Lung (tissue), 11 donors: ENCODE measurements at regions not wholly inside any gene's neighbourhood (a gene's known extent, or its start where the extent isn't known, plus 50 kb on each side); places are given as distances from the start of the nearest gene placed in this dataset.

Source experiments
- ATAC-seq: fragments of 200-7000 bp; cut with Tn5 transposase; one replicate; pipeline ENCODE4 v1.9.1; 2020; ENCODE audit warnings: moderate number of reproducible peaks; ENCODE audit not compliant: insufficient read depth, low FRiP score
- DNase-seq, 3 donors: peaks; one replicate each; pipeline ENCODE4 v3.0.0-alpha.2; 2013 to 2017
- H3K27ac ChIP-seq, 2 donors: one replicate each; pipeline ENCODE4 v1.5.1; 2013; ENCODE audit warnings: mild to moderate bottlenecking in 2 of 2, moderate library complexity in 2 of 2, control low read depth in 1 of 2, inconsistent platforms in 1 of 2, low read depth in 1 of 2, low read length in 1 of 2
- H3K27me3 ChIP-seq, 3 donors: one replicate each; pipeline ENCODE4 v1.5.1; 2013; ENCODE audit warnings: low read length in 2 of 3; ENCODE audit not compliant: control insufficient read depth in 3 of 3, insufficient read depth in 3 of 3
- H3K36me3 ChIP-seq, 4 donors: one replicate each; pipeline ENCODE4 v1.5.1; 2013; ENCODE audit warnings: low read length in 4 of 4, mild to moderate bottlenecking in 1 of 4, moderate library complexity in 1 of 4; ENCODE audit not compliant: control insufficient read depth in 4 of 4, insufficient read depth in 4 of 4
- H3K4me1 ChIP-seq, 5 donors: one replicate each; pipeline ENCODE4 v1.5.1; 2013; ENCODE audit warnings: low read length in 5 of 5, mild to moderate bottlenecking in 2 of 5, moderate library complexity in 1 of 5; ENCODE audit not compliant: control insufficient read depth in 5 of 5, insufficient read depth in 5 of 5
- H3K4me3 ChIP-seq: one replicate; pipeline ENCODE4 v1.5.1; 2013; ENCODE audit warnings: mild to moderate bottlenecking, control low read depth, moderate library complexity
- H3K9ac ChIP-seq, 2 donors: one replicate each; pipeline ENCODE4 v1.5.1; 2013; ENCODE audit warnings: low read length in 2 of 2, control low read depth in 1 of 2; ENCODE audit not compliant: insufficient read depth in 1 of 2
- H3K9me3 ChIP-seq, 4 donors: one replicate each; pipeline ENCODE4 v1.5.1; 2013; ENCODE audit warnings: low read length in 3 of 4, mild to moderate bottlenecking in 1 of 4, moderate library complexity in 1 of 4; ENCODE audit not compliant: control insufficient read depth in 4 of 4, insufficient read depth in 3 of 4
- WGBS, 2 donors: extraction: QIAGEN DNeasy Blood & Tissue Kit; methylation state at CpG; one replicate each; pipeline ENCODE4 v1.1.7; 2013; 5-methylcytosine and 5-hydroxymethylcytosine counted together
- TF ChIP-seq, protein P1 (sequence below): IDR thresholded peaks from 2 replicates; pipeline ENCODE4 v1.5.1; 2012; ENCODE audit warnings: mild to moderate bottlenecking; ENCODE audit errors: control extremely low read depth, extremely low read depth
- donor health status: control.
- donor health status: control.
- donor health status: Bipolar disorder and iron deficiency.
- donor health status: healthy.
- donor health status: DM: yes; HTN: yes; CAD: no.

DNA sequence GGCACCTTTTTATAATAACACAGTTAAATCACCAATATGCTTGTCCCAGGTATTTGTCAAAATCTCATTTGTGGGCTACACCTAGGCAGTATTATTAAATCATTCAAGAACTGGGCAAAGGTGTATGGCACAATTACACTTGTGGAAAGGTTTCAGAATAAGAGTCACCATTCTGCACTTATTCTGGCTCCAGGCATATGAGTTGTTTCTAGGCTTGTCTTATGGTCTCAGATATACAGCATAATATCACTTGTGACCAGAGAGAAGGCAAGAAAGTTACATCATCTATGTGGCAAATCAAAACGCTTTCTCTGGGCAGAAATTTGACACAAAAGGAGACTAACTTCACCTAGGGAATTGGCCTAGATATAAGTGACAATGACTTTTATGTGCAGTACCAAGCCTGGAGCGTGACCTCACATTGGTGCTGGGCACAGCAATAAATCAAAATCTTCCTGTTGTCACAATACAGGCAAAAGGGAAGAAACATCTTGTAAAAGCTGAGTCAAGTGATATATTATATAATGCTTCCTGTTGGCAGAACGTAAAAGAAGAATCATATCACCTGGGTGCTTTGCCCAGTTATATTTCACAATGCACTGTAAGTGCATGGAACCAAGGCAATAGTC, 959.9 kb upstream of the AMELY start:
- H3K4me1 ChIP-seq: no peaks in the 10 kb centered on the region
- no peaks in the 10 kb centered on the region for H3K36me3 ChIP-seq
- no peak overlapping the region for H3K9ac ChIP-seq
- H3K9me3 ChIP-seq: no peaks in the 10 kb centered on the region
- H3K27me3 ChIP-seq: no peaks in the 10 kb centered on the region
- no peak overlapping the region for H3K4me3 ChIP-seq
- TF ChIP-seq, protein P1, sequence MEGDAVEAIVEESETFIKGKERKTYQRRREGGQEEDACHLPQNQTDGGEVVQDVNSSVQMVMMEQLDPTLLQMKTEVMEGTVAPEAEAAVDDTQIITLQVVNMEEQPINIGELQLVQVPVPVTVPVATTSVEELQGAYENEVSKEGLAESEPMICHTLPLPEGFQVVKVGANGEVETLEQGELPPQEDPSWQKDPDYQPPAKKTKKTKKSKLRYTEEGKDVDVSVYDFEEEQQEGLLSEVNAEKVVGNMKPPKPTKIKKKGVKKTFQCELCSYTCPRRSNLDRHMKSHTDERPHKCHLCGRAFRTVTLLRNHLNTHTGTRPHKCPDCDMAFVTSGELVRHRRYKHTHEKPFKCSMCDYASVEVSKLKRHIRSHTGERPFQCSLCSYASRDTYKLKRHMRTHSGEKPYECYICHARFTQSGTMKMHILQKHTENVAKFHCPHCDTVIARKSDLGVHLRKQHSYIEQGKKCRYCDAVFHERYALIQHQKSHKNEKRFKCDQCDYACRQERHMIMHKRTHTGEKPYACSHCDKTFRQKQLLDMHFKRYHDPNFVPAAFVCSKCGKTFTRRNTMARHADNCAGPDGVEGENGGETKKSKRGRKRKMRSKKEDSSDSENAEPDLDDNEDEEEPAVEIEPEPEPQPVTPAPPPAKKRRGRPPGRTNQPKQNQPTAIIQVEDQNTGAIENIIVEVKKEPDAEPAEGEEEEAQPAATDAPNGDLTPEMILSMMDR: no peak
- no peak for ATAC-seq
- DNase-seq: no peak
- H3K27ac ChIP-seq: no peak overlapping the region
- 36% methylated on average over 3 of the region's 3 CpGs; no CpG with 5 or more reads in 1 of the 2 donors for WGBS, 2 donors

DNA sequence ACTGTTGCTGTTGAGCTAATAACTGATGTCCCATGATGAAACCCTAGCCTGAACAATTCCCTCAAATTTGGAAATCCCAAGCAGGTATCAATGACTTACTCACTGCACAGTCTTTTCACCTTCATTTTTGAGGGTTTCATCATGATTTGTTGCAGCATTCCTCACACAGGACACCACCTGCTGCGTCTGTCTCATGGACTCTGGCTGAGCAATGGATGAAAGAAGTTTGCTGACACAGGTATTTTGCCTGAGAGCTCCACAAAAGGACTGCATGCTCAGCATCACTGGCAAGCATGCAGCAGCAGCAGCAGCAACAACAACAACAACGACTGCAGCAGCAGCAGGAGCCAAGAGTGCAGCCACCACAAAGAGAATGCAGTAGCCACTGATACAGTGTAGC, 955.4 kb upstream of the AMELY start:
- H3K36me3 ChIP-seq: no peaks in the 10 kb centered on the region
- no peaks in the 10 kb centered on the region for H3K4me1 ChIP-seq
- H3K27ac ChIP-seq: no peak overlapping the region
- no peak for DNase-seq
- no peaks in the 10 kb centered on the region for H3K27me3 ChIP-seq
- ATAC-seq: no peak
- TF ChIP-seq, protein P1: no peak
- H3K4me3 ChIP-seq: no peak overlapping the region
- 55% methylated on average over 2 of the region's 2 CpGs; no CpG with 5 or more reads in 1 of the 2 donors for WGBS, 2 donors
- H3K9ac ChIP-seq: no peak overlapping the region
- H3K9me3 ChIP-seq: no peaks in the 10 kb centered on the region

DNA sequence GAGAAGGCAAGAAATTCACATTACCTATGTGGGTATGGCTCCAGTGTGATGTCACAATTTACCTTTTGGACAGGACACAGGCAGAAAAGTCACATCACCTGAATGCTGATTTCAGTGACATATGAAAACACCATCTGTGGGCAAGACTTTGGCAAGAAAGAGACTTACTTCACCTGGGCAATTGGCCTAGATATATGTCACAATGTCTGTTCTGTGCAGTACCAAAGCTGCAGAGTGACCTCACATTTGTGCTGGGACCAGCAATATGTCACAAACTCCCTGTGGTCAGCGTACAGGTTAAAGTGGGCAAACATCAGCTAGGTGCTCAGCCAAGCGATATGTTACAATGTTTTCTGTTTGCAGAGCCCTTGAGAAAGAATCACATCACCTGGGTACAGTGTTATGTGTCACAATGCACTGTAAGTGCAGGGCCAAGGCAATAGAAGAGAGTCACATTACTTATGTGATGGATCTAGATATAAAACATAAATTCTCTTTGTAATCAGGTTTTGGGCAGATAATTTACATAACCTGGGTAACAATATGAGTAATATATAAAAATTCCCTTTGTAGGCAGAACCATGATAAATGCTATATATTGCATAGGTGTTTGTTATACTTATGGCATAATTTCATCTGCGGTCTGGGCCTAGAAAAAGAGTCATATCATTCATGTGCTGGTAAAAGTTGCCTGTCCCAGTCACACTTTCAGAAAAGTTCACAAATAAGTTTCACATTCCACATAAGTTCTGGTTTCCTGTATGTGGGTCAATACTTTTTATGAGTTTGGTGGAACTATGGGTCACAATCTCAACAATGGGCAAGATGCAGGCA, 949.4 kb upstream of the AMELY start:
- Histone ChIP-seq H3K36me3 (no peaks in the 10 kb centered on the region), H3K27me3 (no peaks in the 10 kb centered on the region), H3K9ac (no peak overlapping the region), H3K9me3 (no peaks in the 10 kb centered on the region), H3K4me1 (no peaks in the 10 kb centered on the region), H3K27ac (no peak overlapping the region), H3K4me3 (no peak overlapping the region)
- TF ChIP-seq, protein P1: no peak
- no peak for ATAC-seq
- WGBS, 2 donors: 68% methylated on average over 3 of the region's 3 CpGs; no CpG with 5 or more reads in 1 of the 2 donors
- no peak for DNase-seq
